M059J (cell line): ENCODE measurements at regions not wholly inside any gene's neighbourhood (a gene's known extent, or its start where the extent isn't known, plus 50 kb on each side); places are given as distances from the start of the nearest gene placed in this dataset.

Experiments
- DNase-seq: peaks from one replicate; pipeline ENCODE4 v3.0.0-alpha.2; 2012; ENCODE audit warnings: low read depth

DNA sequence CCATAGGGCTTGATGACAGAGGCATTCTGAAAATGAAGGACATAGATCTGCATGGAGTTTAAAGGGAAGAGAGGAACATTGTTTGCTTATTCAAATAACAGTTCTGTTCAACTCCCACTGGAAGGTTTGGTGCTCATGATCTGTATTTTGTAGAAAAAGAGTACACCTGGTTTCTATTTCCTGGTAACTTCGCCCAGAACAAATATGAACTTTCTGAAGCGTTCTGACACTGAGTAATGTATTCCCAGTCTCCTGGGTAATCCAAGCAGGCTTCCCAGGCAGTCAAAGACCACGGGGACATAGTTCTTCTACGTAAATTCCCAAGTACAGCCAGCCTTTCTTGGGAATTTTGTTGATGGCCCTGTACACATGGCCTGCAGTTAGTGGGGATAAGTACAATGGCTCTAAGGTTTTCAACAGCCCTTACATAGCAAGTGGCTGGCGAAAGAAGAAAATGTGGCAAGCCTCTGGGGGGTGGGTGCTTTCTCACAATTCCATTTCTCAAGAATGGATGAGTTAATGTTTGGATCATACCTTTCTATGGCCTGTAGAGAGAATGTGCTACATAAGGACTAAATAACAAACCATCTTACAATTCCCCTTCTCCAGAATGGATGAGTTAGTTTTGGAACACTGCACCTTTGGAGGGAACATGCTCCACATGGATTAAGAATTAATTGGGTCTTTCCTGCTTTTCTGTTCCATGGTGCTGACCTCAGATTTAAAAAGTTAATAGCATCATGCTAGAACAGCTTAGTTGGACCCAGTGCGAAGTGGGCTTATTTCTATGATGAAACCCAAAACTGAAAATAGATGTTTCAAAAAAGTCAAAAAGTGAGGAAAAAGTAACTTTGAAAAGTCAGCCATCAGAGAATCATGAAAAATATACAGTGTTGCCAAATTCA, 52.7 kb downstream of the COL6A6 start:
- no peak for DNase-seq

DNA sequence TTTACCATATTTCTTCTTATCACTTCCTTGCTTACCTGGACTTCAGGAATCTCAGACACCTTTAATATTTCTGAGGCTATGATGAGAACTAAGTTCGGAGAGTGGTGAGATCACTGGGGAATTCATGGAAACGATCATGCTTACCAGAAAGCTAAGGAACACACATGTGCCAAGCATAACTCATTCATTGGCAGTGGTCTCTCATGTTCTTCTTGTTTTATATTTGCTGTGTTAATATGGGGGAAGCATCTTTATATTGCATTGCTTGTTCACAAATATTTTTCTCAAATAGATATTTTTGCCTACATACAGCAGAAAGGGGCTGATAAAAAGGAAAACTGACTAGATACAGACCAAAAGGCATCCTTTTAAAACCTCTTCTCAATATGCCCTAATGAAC, 55.8 kb downstream of the COL6A6 start:
- no peak for DNase-seq

DNA sequence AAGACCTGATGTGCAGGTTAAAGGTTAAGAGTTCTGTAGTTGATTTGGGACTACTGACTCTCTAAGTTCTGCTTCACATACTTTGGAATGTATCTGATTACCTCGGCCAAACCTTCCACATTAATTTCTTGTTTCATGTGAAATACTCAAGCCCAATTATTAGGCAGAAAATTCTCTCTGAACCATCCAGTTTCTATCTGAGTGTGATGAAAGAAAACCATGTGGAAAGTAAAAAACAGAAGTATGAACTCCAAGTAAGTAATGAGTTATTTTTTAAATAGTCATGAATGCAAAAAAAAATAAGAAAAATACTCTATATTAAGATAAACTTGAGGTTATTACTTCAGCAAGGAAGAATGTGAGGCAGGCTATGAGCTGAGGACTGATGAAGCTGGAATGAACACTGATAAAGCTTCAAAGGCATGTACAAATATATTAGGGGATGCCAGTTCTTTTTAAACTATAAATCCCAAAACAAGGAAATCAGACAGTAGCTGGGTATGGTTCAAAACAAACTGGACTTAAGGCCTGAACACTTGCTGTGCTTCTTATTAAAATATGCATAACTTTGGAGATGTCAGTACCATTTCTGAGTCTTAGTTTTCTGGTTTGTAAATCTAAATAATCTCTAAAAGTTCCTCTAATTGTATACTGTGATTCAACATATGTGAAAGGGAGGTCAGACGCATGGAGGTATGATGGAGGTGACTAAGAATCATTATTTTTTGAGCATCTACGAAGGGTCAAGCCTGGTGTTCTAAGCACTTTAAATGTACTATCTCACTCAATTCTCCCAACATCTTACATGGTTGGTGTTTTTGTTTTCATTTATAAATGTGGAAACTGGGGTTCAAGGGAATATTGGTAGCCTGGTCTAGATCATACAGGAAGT, 59.6 kb downstream of the COL6A6 start:
- DNase-seq = peak; percentile 10

DNA sequence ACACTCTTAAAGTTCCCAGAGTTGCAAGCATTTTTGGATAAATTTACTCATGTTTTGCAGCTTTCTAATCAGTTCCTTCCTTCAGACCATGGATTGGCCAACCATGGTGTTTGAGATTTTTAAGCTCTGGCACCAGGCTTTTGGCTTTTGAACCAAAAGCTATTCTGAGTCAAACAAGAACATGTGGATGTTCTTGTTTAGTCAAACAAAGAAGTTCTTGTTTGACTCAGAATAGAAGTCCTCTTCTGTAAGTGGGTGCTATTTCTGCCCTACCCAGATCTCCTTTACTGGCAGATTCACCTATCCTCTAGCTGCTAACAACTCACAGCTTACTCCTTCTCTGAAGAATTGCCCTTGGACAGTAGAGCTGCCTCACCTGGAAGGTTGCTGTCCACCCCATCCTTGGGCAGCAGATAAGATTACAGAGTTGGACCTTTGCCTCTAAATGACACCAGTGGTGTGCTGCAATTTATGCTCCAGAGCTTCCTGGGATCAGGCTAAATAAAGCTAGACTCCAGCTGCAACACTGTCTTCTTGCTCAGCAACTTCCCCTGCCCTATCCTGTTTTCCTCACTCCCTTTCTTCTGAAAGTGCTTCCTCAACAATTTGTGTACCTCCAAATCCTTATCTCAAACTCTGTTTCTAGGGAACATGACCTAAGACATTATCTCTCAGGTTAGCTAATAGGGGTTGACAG, 65.6 kb downstream of the COL6A6 start:
- DNase-seq = no peak

DNA sequence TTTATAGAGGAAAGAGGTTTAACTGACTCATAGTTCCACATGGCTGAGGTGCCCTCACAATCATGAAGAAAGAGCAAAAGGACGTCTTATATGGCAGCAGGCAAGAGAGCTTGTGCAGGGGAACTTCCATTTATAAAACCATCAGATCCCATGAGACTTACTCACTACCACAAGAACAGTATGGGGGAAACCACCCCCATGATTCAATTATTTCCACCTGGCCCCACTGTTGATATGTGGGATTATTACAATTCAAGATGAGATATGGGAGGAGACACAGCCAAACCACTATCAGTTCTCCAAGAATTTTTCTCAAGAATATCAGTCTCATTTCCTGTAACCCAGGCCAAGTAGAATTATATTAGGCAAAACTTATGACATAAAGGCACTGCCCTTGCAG, 77.8 kb downstream of the COL6A6 start:
- peak; percentile 39 for DNase-seq

DNA sequence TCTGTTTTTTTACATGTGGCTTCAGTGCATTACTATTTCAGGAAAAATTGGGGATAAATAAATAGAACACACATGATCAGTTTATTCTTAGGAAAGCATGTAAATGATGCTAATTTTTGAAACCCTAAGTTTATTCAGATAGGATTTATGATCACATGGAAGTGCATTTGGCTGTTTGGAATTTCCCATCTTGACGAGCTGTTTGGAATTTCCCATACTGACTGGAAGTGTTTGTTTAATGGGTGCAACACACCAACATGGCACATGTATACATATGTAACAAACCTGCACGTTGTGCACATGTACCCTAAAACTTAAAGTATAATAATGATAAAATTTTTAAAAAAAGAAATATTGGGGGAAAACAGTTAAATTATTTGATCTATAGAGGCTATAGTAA, 79.5 kb downstream of the COL6A6 start:
- DNase-seq = no peak

DNA sequence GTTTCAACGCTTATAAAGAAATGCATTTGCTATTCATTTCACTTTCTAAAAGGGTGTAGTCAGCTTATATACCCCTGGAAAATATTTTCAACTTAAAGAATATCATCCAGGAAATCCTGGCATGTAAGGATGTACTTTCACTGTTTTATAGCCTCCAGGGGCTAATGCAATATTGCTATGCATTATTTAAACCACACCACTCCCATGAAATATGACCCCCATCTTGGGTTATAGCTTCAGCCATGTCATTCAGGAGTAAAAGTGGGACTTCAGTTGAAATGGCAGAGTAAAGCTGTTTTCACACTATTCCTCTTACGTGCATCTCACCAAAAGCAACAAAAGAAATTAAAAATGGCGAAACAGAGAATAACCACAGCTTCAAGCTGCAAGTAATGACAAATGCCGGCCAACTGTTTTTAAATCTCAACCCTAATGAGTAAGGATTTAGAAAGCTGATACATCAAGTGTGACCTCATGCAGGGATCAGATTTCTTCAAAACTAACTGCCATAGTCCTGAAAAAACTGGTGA, 84.5 kb downstream of the COL6A6 start:
- peak; percentile 42 for DNase-seq

DNA sequence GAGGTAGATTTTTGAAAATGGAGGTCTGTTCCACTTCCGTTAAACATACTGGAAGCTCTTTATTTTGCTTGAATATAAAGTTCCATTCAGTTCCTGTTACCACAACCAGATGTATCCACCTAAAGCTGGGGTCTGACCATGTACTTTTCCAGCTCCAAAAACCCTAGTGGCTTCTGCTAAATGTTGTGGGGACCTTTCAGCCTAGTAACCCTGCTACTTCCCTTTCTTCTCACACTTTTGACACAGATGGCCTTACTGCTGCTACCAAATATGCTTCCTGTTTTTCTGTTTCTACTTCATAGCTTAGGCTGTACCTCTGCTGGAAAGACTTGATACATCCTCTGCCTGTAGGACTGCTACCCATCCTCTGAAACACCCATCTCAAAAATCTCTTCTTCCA, 87.8 kb downstream of the COL6A6 start:
- DNase-seq = no peak

DNA sequence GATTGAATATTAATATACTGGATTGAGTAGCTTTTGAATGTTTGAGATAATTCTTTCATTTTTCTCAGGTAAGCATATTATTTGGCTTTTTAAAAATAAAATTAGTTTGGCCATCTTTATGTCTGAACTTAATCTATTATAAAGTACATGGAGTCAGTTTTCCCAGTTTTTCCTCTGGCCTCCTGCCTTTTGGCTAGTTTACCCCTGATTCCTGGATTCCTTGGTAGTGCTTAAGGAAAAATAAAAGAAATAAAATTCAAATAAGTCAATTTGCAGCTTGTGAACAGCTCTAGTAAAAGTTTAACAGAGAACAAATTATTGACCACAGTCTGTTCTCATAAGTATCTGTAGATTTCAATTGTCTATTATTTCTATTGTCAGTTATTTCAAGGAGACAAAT, 89.4 kb downstream of the COL6A6 start:
- DNase-seq = no peak

DNA sequence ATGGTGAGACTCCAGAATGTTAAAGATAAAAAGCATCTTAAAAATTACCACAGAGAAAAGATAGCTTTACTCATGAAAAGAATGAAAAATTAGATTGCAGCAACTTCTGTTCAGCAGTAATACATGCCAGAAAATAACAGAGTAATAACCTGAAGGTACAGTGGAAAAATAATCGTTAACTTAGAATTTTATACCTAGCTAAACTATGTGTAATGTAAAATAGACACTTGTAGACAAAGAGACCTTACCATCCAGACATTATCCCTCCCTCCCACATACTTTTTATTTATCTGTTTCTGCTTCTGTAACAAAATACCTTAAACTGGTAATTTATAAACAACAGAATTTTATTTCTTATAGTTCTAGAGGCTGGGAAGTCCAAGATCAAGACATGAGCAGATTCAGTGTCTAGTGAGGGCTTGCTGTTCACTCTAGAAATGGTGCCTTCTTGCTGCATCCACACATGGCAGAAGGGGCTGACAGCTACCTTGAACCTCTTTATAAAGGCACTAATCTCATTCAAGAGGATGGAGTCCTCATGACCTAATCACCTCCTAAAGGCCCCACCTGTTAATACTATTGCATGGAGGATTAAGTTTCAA, 90.7 kb downstream of the COL6A6 start:
- no peak for DNase-seq

DNA sequence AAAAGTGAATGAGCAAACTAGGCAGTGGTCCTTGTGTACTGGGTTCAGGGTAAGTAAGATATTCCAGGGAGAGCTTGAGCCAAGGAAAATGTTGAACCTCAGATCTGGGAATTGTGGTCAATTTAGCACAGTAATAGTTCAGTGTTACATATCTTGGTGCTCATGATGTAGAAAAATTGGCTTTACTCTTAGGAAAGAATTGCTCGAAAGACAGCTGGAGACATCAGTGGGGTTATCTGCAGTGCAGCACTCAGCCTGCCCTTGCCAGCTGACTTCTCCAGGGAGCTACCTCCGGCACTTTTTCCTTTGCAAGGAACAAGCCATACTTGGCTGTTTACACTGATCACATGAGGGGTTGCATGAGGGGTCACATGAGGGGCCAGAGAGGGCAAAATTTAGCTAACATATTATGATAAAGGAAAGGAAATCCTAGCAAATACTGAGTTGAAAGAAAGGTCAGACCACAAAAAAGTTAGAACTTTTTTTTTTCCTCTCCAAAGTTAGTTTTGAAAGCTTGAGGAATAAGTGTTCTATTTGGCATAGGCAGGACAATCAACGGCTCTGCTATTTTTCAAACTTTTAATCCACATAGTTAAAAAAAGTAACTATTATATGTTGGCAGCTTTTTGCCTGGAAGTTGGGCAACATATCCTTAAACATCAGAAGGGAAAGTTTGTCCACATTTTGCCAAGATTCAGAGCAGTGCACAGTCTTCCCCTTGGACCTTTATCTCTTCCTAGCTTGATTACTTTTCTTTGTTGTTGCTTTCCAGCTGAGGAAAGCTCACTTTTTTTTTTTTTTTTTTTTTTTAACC, 92.4 kb downstream of the COL6A6 start:
- DNase-seq = no peak

DNA sequence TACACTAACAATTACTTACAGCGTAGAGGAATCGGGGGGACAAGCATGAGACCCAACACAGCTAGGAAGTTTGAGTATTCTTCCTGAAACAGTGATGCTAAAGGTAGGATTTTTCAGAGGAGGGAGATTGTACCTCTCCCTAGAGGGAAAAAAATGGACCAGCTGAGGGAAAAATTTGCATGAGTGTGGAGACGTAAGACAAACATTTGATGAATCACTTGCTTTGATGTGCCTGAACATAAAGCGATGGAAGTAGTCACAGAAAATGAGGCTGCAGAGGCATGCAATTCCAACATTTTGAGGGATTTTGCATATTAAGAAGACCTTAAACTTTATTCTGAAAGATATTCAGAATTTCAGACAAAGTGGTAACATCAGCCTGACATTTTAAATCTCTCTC, 102.2 kb downstream of the COL6A6 start:
- DNase-seq = no peak

DNA sequence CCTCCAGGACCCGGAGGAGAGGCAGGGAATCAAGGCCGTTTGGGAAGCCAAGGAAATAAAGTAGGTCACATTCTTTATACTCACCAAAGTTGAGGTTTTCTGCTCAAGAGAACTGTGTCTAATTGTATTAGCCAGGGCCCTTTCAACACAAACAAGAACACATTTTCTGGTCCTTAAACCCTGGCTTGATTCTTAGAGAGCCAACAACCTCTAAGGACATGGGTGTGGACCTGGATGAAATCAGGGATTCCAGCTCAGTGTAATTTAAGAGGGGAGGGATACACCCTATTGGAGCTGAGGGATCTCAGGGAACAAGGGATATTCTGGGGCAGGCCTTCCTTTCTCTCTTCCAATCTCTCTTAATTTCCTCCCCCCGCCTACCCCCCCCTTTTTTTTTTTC, 104.8 kb downstream of the COL6A6 start:
- no peak for DNase-seq

DNA sequence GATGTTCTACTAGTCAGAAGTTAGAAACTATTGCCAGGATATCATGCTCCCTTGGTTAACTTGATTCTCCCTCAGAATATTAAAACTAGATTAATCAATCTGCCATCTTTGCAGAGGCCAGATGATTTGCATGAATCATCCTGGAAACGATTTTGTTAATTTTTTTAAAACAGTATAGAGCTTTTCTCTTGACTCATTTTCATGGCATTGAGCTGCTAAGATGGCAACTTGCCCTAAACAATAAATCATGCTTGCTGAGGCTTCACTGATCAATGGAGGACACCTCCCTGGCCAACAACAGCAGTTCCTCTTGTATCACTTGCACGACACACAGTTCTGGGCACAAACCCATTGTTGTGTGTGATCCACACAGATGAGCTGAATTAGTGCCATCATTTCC, 109.1 kb downstream of the COL6A6 start:
- DNase-seq = peak; percentile 56

DNA sequence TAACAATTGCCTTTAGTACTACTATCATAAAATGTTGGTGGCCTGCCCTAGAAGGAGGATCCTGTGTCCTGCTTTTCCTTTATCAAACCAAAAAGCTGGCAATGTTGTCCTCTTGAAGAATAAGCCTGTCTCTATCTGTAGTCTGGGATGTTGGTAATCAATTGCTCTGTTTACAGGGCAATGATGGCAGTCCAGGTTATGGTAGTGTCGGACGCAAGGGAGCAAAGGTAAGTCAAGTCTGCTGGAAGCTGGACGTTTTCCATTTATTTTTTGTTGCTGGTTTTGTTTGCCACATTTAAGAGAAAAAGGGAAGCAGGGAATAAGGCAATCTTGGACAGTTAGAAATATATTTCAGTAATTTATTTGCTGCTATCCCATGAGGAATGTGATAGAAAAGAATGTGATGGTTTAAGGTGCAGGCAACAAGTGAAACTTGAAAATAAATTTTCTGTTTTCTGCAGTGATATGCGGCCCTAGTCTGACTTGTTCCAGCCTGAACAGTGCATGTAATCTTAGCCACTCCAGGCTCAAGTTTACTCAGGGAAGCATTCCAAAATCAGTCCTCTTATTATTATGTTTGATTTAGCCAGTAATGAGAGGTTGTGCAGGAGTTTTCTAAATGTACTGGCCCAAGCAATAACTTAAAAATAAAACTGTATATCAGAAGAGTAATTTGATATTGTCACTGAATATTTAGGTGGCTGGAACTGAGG, 110.3 kb downstream of the COL6A6 start:
- no peak for DNase-seq

DNA sequence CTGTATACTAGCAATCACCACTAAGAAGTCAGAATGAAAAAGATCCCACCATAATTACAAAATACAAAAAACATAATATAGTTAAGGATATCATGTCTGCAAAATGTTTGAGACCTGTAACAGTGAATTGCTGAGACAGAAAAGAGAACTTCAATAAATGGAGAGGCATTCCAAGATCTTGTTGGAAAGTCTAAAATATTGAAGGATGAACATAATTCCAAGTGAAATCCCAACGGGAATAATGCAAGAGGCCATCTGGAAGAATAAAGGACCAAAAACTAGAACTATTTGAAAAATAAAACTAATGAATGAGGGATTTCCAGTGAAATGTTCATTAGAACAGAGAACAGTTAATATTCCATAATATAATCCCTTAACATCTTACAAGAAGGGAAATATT, 110.9 kb downstream of the COL6A6 start:
- DNase-seq = no peak
